ENCODE measurements at regions not wholly inside any gene's neighbourhood (a gene's known extent, or its start where the extent isn't known, plus 50 kb on each side); places are given as distances from the start of the nearest gene placed in this dataset.
A peak's percentile ranks its signal among the peaks of the same experiment; 100 is the strongest.

- no peaks in the 10 kb centered on the region for H3K4me1 ChIP-seq
- TF ChIP-seq CTCF (IDR thresholded peaks at IDR 0.05): no peak
- no peak for DNase-seq (ENCODE audit: low spot score)
- H3K36me3 ChIP-seq: no peaks in the 10 kb centered on the region
- H4K20me1 ChIP-seq (ENCODE audit: low read depth): no peaks in the 10 kb centered on the region
- no peaks in the 10 kb centered on the region for H3F3A ChIP-seq (ENCODE audit: low read depth)
- H2AFZ ChIP-seq (replicated peaks): no peak overlapping the region
- H3K27me3 ChIP-seq: no peaks in the 10 kb centered on the region
- Mint-ChIP-seq H3K4me3 (no peak overlapping the region), H3K36me3 (no peaks in the 10 kb centered on the region), H3K4me1 (peaks cover 2% of the 10 kb centered on the region), H3K27ac (peak overlapping the region; percentile 9), H3K9me3 (peaks cover 14% of the 10 kb centered on the region), H3K27me3 (ENCODE audit: insufficient read depth, low read depth) (peaks cover 10% of the 10 kb centered on the region)
- no peaks in the 10 kb centered on the region for H3K79me2 ChIP-seq (ENCODE audit: low read depth)
- H3K27ac ChIP-seq: no peak overlapping the region
- no peak overlapping the region for H3K4me3 ChIP-seq
- H3K9me3 ChIP-seq (ENCODE audit: low read depth): no peaks in the 10 kb centered on the region
- H3K9ac ChIP-seq: no peak overlapping the region
- H3K4me2 ChIP-seq: no peak overlapping the region
Measured at GRCh38 chr3:31399271-31399670, 133.5 kb upstream of the STT3B start.

GRCh38 chr3:31402117-31402516, 130.6 kb upstream of the STT3B start:
- Histone ChIP-seq H3K36me3 (no peaks in the 10 kb centered on the region), H2AFZ (replicated peaks) (no peak overlapping the region), H3K79me2 (ENCODE audit: low read depth) (no peaks in the 10 kb centered on the region), H3F3A (ENCODE audit: low read depth) (peaks cover 5% of the 10 kb centered on the region), H3K9ac (no peak overlapping the region), H3K9me3 (ENCODE audit: low read depth) (no peaks in the 10 kb centered on the region), H3K4me2 (no peak overlapping the region), H3K4me3 (no peak overlapping the region), H3K27ac (no peak overlapping the region), H3K4me1 (peaks cover 19% of the 10 kb centered on the region), H4K20me1 (ENCODE audit: low read depth) (no peaks in the 10 kb centered on the region), H3K27me3 (no peaks in the 10 kb centered on the region)
- Mint-ChIP-seq H3K27me3 (ENCODE audit: insufficient read depth, low read depth) (peaks cover 10% of the 10 kb centered on the region), H3K27ac (no peak overlapping the region), H3K4me1 (peaks cover 11% of the 10 kb centered on the region), H3K36me3 (no peaks in the 10 kb centered on the region), H3K4me3 (no peak overlapping the region), H3K9me3 (peaks cover 14% of the 10 kb centered on the region)
- no peak for TF ChIP-seq EZH2phosphoT487 (IDR thresholded peaks at IDR 0.05)
- TF ChIP-seq EZH2 (IDR thresholded peaks at IDR 0.05): no peak
- TF ChIP-seq CTCF (IDR thresholded peaks at IDR 0.05): no peak
- no peak for DNase-seq (ENCODE audit: low spot score)

- no peak overlapping the region for H3K4me2 ChIP-seq
- peaks cover 23% of the 10 kb centered on the region for H3K4me1 ChIP-seq
- no peaks in the 10 kb centered on the region for H4K20me1 ChIP-seq (ENCODE audit: low read depth)
- TF ChIP-seq EZH2 (IDR thresholded peaks at IDR 0.05): no peak
- no peak for TF ChIP-seq EZH2phosphoT487 (IDR thresholded peaks at IDR 0.05)
- TF ChIP-seq CTCF (IDR thresholded peaks at IDR 0.05): no peak
- Mint-ChIP-seq H3K4me3 (no peak overlapping the region), H3K27ac (no peak overlapping the region), H3K4me1 (peaks cover 13% of the 10 kb centered on the region), H3K27me3 (ENCODE audit: insufficient read depth, low read depth) (peaks cover 10% of the 10 kb centered on the region), H3K9me3 (peaks cover 14% of the 10 kb centered on the region), H3K36me3 (no peaks in the 10 kb centered on the region)
- peaks cover 5% of the 10 kb centered on the region for H3F3A ChIP-seq (ENCODE audit: low read depth)
- H3K36me3 ChIP-seq: no peaks in the 10 kb centered on the region
- H3K9ac ChIP-seq: no peak overlapping the region
- H3K79me2 ChIP-seq (ENCODE audit: low read depth): no peaks in the 10 kb centered on the region
- H3K4me3 ChIP-seq: no peak overlapping the region
- no peak overlapping the region for H3K27ac ChIP-seq
- no peaks in the 10 kb centered on the region for H3K27me3 ChIP-seq
- no peak for DNase-seq (ENCODE audit: low spot score)
- no peaks in the 10 kb centered on the region for H3K9me3 ChIP-seq (ENCODE audit: low read depth)
- no peak overlapping the region for H2AFZ ChIP-seq (replicated peaks)
Measured at GRCh38 chr3:31403197-31403596, 129.5 kb upstream of the STT3B start.

GRCh38 chr3:31404871-31405270, 127.9 kb upstream of the STT3B start:
- H3K4me3 ChIP-seq: no peak overlapping the region
- H3K79me2 ChIP-seq (ENCODE audit: low read depth): no peaks in the 10 kb centered on the region
- no peak overlapping the region for H3K4me2 ChIP-seq
- no peak overlapping the region for H3K9ac ChIP-seq
- H3K27ac Mint-ChIP-seq: no peak overlapping the region
- H3K9me3 ChIP-seq (ENCODE audit: low read depth): no peaks in the 10 kb centered on the region
- H4K20me1 ChIP-seq (ENCODE audit: low read depth): no peaks in the 10 kb centered on the region
- TF ChIP-seq CTCF (IDR thresholded peaks at IDR 0.05): no peak
- TF ChIP-seq EZH2phosphoT487 (IDR thresholded peaks at IDR 0.05): no peak
- TF ChIP-seq EZH2 (IDR thresholded peaks at IDR 0.05): no peak
- peaks cover 39% of the 10 kb centered on the region for H3K4me1 ChIP-seq
- peaks cover 9% of the 10 kb centered on the region for H3K27me3 Mint-ChIP-seq (ENCODE audit: insufficient read depth, low read depth)
- peaks cover 18% of the 10 kb centered on the region for H3F3A ChIP-seq (ENCODE audit: low read depth)
- H3K27ac ChIP-seq: no peak overlapping the region
- DNase-seq (ENCODE audit: low spot score): no peak
- peaks cover 9% of the 10 kb centered on the region for H3K9me3 Mint-ChIP-seq
- H3K36me3 Mint-ChIP-seq: no peaks in the 10 kb centered on the region
- no peak overlapping the region for H3K4me3 Mint-ChIP-seq
- H2AFZ ChIP-seq (replicated peaks): no peak overlapping the region
- H3K4me1 Mint-ChIP-seq: peaks cover 27% of the 10 kb centered on the region
- H3K27me3 ChIP-seq: no peaks in the 10 kb centered on the region
- no peaks in the 10 kb centered on the region for H3K36me3 ChIP-seq

Data from neural progenitor cell (in vitro differentiated cells).